ENCODE measurements at regions not wholly inside any gene's neighbourhood (a gene's known extent, or its start where the extent isn't known, plus 50 kb on each side); places are given as distances from the start of the nearest gene placed in this dataset.

DNA sequence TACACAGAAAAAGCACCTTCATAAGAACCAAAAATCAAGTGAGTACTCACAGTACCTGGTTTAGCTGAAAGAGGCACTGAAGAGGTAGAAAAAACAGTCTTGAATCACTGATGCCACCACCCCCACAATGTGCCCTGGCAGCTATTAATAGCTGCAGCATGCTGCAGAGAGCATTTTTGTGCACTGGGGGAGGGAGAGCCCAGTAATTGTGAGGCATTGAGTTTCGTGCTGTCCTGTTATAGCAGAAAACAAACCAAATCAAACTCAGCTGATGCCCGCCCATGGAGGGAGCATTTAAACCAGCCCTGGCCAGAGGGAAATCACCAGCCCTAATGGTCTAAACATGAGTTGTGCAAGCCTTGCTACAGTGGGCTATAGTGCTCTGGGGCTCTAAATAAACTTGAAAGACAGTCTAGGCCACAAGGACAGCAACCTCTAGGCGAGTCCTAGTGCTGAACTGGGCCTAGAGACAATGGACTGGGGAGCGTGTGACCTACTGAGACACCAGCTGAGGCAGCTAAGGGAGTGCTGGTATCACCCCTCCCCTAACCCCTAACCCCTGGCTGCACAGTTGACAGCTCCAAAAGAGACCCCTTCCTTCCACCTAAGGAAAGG, 106.3 kb upstream of the TMLHE start:
- no TSS peak for BruUV-seq (replicated peaks)
- no peaks in the 10 kb centered on the region for H3K27me3 Mint-ChIP-seq (ENCODE audit: insufficient read depth, unreplicated experiment)
- CTCF ChIA-PET = no interaction called here

DNA sequence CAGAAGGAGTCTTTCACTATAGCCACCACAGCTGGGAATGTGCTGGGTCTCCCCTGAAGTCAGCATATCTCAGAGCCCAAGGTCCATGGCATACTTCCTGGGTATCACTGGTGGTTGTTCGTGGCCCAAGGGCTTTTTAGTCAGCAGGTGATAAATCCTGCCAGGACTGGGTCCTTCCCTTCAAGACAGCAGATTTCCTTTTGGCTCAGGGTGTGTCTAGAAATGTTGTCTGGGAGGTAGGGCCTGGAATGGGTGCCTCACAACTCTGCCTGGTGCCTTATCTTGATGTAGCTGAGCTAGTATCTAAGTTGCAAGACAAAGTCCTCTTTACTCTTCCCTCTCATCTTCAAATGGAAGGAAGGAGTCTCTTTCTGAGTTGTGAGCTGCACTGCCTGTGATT, 102.4 kb upstream of the TMLHE start:
- H3K4me3 Mint-ChIP-seq (ENCODE audit: unreplicated experiment) = no peak overlapping the region
- intact Hi-C loops (cut with micrococcal nuclease) = no loop called here
- H3K4me1 Mint-ChIP-seq (ENCODE audit: insufficient read depth, unreplicated experiment) = no peaks in the 10 kb centered on the region
- no peak overlapping the region for H3K27ac Mint-ChIP-seq (ENCODE audit: low read depth, unreplicated experiment)
- ChIA-PET POLR2A (no interaction called here), CTCF (no interaction called here)
- TF ChIP-seq, protein P1, sequence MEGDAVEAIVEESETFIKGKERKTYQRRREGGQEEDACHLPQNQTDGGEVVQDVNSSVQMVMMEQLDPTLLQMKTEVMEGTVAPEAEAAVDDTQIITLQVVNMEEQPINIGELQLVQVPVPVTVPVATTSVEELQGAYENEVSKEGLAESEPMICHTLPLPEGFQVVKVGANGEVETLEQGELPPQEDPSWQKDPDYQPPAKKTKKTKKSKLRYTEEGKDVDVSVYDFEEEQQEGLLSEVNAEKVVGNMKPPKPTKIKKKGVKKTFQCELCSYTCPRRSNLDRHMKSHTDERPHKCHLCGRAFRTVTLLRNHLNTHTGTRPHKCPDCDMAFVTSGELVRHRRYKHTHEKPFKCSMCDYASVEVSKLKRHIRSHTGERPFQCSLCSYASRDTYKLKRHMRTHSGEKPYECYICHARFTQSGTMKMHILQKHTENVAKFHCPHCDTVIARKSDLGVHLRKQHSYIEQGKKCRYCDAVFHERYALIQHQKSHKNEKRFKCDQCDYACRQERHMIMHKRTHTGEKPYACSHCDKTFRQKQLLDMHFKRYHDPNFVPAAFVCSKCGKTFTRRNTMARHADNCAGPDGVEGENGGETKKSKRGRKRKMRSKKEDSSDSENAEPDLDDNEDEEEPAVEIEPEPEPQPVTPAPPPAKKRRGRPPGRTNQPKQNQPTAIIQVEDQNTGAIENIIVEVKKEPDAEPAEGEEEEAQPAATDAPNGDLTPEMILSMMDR (IDR thresholded peaks at IDR 0.05; ENCODE audit: unreplicated experiment) = no peak
- BruUV-seq (replicated peaks) = no TSS peak
- no peaks in the 10 kb centered on the region for H3K27me3 Mint-ChIP-seq (ENCODE audit: insufficient read depth, unreplicated experiment)
- peak; percentile 9 for DNase-seq (ENCODE audit: unreplicated experiment)
- H3K36me3 Mint-ChIP-seq (ENCODE audit: insufficient read depth, unreplicated experiment) = peaks cover 7% of the 10 kb centered on the region
- H3K9me3 Mint-ChIP-seq (ENCODE audit: unreplicated experiment) = peaks cover 16% of the 10 kb centered on the region

More for the DNA sequence above, 106.3 kb upstream of the TMLHE start:
- TF ChIP-seq, protein P1 (IDR thresholded peaks at IDR 0.05; ENCODE audit: unreplicated experiment) = no peak
- intact Hi-C loops (cut with micrococcal nuclease) = no loop called here
- DNase-seq (ENCODE audit: unreplicated experiment) = peak; percentile 17
- Mint-ChIP-seq H3K4me1 (ENCODE audit: insufficient read depth, unreplicated experiment) (no peaks in the 10 kb centered on the region), H3K27ac (ENCODE audit: low read depth, unreplicated experiment) (no peak overlapping the region), H3K4me3 (ENCODE audit: unreplicated experiment) (no peak overlapping the region), H3K36me3 (ENCODE audit: insufficient read depth, unreplicated experiment) (no peaks in the 10 kb centered on the region), H3K9me3 (ENCODE audit: unreplicated experiment) (no peaks in the 10 kb centered on the region)
- POLR2A ChIA-PET = no interaction called here

DNA sequence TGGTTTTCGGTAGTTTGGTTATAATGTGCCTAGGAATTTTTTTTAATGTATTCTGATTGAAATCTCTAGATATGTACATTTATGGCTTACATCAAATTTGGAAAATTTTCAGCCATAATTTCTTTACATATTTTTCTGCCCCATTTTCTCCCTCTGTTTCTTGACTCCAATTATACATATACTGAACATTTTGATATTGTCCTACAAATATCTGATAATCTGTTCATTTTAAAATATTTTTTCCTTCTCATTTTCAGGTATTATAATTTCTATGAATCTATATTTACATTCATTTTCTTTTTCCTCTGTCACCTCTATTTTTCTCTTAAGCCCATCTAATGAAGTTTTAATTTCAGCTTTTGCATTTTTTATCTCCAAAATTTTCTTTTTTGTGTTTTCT, 82.7 kb upstream of the TMLHE start:
- no peak overlapping the region for H3K27ac Mint-ChIP-seq (ENCODE audit: low read depth, unreplicated experiment)
- H3K36me3 Mint-ChIP-seq (ENCODE audit: insufficient read depth, unreplicated experiment) = no peaks in the 10 kb centered on the region
- no TSS peak for BruUV-seq (replicated peaks)
- H3K4me1 Mint-ChIP-seq (ENCODE audit: insufficient read depth, unreplicated experiment) = no peaks in the 10 kb centered on the region
- no peaks in the 10 kb centered on the region for H3K27me3 Mint-ChIP-seq (ENCODE audit: insufficient read depth, unreplicated experiment)
- intact Hi-C loops (cut with micrococcal nuclease) = no loop called here
- ChIA-PET CTCF (interaction anchor here (0.7 kb wide), 1 partner anchor 22 kb away, joined by 3 read pairs; no protein-coding TSS in a partner anchor), POLR2A (no interaction called here)
- H3K4me3 Mint-ChIP-seq (ENCODE audit: unreplicated experiment) = no peak overlapping the region
- TF ChIP-seq, protein P1 (IDR thresholded peaks at IDR 0.05; ENCODE audit: unreplicated experiment) = no peak
- no peak for DNase-seq (ENCODE audit: unreplicated experiment)
- peaks cover 9% of the 10 kb centered on the region for H3K9me3 Mint-ChIP-seq (ENCODE audit: unreplicated experiment)

DNA sequence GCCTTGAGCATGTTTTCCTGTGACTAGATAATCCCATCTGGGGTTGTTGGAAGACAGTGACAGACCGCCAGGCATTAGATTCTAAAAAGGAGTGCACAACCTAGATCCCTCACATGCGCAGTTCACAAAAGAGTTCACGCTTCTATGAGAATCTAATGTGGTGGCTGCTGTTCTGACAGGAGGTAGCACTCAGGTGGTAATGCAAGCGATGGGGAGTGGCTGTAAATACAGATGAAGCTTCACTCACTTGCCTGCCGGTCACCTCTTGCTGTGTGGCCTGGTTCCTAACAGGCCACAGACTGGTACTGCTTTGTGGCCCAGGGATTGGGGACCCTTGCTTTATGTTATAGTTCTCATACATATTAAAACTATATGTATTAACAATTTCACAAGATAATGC, 81.9 kb upstream of the TMLHE start:
- DNase-seq (ENCODE audit: unreplicated experiment) = no peak
- Mint-ChIP-seq H3K27me3 (ENCODE audit: insufficient read depth, unreplicated experiment) (no peaks in the 10 kb centered on the region), H3K4me3 (ENCODE audit: unreplicated experiment) (no peak overlapping the region), H3K27ac (ENCODE audit: low read depth, unreplicated experiment) (no peak overlapping the region), H3K36me3 (ENCODE audit: insufficient read depth, unreplicated experiment) (no peaks in the 10 kb centered on the region), H3K9me3 (ENCODE audit: unreplicated experiment) (peaks cover 9% of the 10 kb centered on the region), H3K4me1 (ENCODE audit: insufficient read depth, unreplicated experiment) (no peaks in the 10 kb centered on the region)
- intact Hi-C loops (cut with micrococcal nuclease) = no loop called here
- BruUV-seq (replicated peaks) = no TSS peak
- TF ChIP-seq, protein P1 (IDR thresholded peaks at IDR 0.05; ENCODE audit: unreplicated experiment) = no peak
- ChIA-PET POLR2A (no interaction called here), CTCF (no interaction called here)
